Tibial nerve (tissue), 3 donors: ENCODE measurements at regions not wholly inside any gene's neighbourhood (a gene's known extent, or its start where the extent isn't known, plus 50 kb on each side); places are given as distances from the start of the nearest gene placed in this dataset.

ENCODE experiments used
- POLR2A ChIP-seq, 2 donors: fragments of 450-650 bp; IDR thresholded peaks; one replicate each; pipeline ENCODE4 v1.6.1; 2017; ENCODE audit warnings: antibody characterized with exemption in 2 of 2, mild to moderate bottlenecking in 2 of 2, moderate library complexity in 2 of 2
- TF ChIP-seq, protein P1 (sequence below), 5 experiments: fragments of 200-600 bp in 3 of 5; fragments of 450-650 bp in 2 of 5; sonication (generic) in 3 of 5; IDR thresholded peaks; one replicate each; pipeline ENCODE4 v1.5.1; 2016 to 2019; ENCODE audit warnings: antibody characterized with exemption in 5 of 5, mild to moderate bottlenecking in 3 of 5, moderate library complexity in 2 of 5

DNA sequence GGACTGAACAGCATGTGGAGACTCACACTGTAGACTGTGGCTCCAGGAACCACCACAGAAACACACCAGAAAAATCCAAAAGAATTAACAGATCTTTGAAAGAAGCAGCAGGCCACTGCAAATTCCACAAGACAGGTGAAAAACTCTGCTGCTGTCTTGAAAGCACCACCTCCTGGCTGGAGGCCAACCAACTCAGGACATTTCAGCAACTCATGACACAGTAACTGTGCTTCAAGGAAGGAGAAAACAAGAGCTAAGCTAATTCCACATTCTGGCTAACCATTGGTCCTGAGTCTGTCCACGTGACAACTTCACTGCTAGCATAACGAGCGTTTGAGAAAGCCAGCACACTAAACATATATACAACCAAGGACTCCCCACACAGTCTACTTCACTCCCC is 625.1 kb downstream of the PRELID2 start:
- TF ChIP-seq, protein P1, sequence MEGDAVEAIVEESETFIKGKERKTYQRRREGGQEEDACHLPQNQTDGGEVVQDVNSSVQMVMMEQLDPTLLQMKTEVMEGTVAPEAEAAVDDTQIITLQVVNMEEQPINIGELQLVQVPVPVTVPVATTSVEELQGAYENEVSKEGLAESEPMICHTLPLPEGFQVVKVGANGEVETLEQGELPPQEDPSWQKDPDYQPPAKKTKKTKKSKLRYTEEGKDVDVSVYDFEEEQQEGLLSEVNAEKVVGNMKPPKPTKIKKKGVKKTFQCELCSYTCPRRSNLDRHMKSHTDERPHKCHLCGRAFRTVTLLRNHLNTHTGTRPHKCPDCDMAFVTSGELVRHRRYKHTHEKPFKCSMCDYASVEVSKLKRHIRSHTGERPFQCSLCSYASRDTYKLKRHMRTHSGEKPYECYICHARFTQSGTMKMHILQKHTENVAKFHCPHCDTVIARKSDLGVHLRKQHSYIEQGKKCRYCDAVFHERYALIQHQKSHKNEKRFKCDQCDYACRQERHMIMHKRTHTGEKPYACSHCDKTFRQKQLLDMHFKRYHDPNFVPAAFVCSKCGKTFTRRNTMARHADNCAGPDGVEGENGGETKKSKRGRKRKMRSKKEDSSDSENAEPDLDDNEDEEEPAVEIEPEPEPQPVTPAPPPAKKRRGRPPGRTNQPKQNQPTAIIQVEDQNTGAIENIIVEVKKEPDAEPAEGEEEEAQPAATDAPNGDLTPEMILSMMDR (IDR thresholded peaks at IDR 0.05) = no peak
- no peak for TF ChIP-seq POLR2A (IDR thresholded peaks at IDR 0.05)
